ENCODE measurements at regions not wholly inside any gene's neighbourhood (a gene's known extent, or its start where the extent isn't known, plus 50 kb on each side); places are given as distances from the start of the nearest gene placed in this dataset.

- no peaks in the 10 kb centered on the region for H3K4me1 ChIP-seq (ENCODE audit: control insufficient read depth in 2 of 2, insufficient read depth in 2 of 2, low read length in 2 of 2)
- DNase-seq (ENCODE audit: low read depth in 6 of 9, low spot score in 9 of 9): no peak
These were observed 342.6 kb upstream of the KLF12 start for GRCh38 chr13:74476788-74477187.

GRCh38 chr13:74476365-74476764, 342.2 kb upstream of the KLF12 start:
- no peak for DNase-seq (ENCODE audit: low read depth in 6 of 9, low spot score in 9 of 9)
- Histone ChIP-seq H3K36me3 (ENCODE audit: control insufficient read depth in 2 of 2, insufficient read depth in 2 of 2, low read length in 1 of 2) (no peaks in the 10 kb centered on the region), H3K9me3 (ENCODE audit: control insufficient read depth in 2 of 2, insufficient read depth in 1 of 2, low read length in 1 of 2) (no peaks in the 10 kb centered on the region), H3K4me3 (ENCODE audit: low read length in 2 of 2) (no peak overlapping the region), H3K4me1 (ENCODE audit: control insufficient read depth in 2 of 2, insufficient read depth in 2 of 2, low read length in 2 of 2) (no peaks in the 10 kb centered on the region), H3K27me3 (ENCODE audit: control insufficient read depth in 2 of 2, insufficient read depth in 1 of 2, low read length in 1 of 2) (no peaks in the 10 kb centered on the region), H3K27ac (ENCODE audit: low read depth in 1 of 2, low read length in 1 of 2) (no peak overlapping the region)
- WGBS: 75% methylated on average over 1 of the region's 1 CpG

More at GRCh38 chr13:74476788-74477187, 342.6 kb upstream of the KLF12 start:
- H3K9me3 ChIP-seq (ENCODE audit: control insufficient read depth in 2 of 2, insufficient read depth in 1 of 2, low read length in 1 of 2): no peaks in the 10 kb centered on the region
- H3K27me3 ChIP-seq (ENCODE audit: control insufficient read depth in 2 of 2, insufficient read depth in 1 of 2, low read length in 1 of 2): no peaks in the 10 kb centered on the region
- no peak overlapping the region for H3K27ac ChIP-seq (ENCODE audit: low read depth in 1 of 2, low read length in 1 of 2)
- H3K36me3 ChIP-seq (ENCODE audit: control insufficient read depth in 2 of 2, insufficient read depth in 2 of 2, low read length in 1 of 2): no peaks in the 10 kb centered on the region
- H3K4me3 ChIP-seq (ENCODE audit: low read length in 2 of 2): no peak overlapping the region

- DNase-seq (ENCODE audit: low read depth in 6 of 9, low spot score in 9 of 9): no peak
- no peak overlapping the region for H3K27ac ChIP-seq (ENCODE audit: low read depth in 1 of 2, low read length in 1 of 2)
- H3K36me3 ChIP-seq (ENCODE audit: control insufficient read depth in 2 of 2, insufficient read depth in 2 of 2, low read length in 1 of 2): no peaks in the 10 kb centered on the region
- no peak overlapping the region for H3K4me3 ChIP-seq (ENCODE audit: low read length in 2 of 2)
- no peaks in the 10 kb centered on the region for H3K9me3 ChIP-seq (ENCODE audit: control insufficient read depth in 2 of 2, insufficient read depth in 1 of 2, low read length in 1 of 2)
- H3K4me1 ChIP-seq (ENCODE audit: control insufficient read depth in 2 of 2, insufficient read depth in 2 of 2, low read length in 2 of 2): no peaks in the 10 kb centered on the region
- no peaks in the 10 kb centered on the region for H3K27me3 ChIP-seq (ENCODE audit: control insufficient read depth in 2 of 2, insufficient read depth in 1 of 2, low read length in 1 of 2)
These were observed 332.7 kb upstream of the KLF12 start for GRCh38 chr13:74466864-74467263.

- no peaks in the 10 kb centered on the region for H3K9me3 ChIP-seq (ENCODE audit: control insufficient read depth in 2 of 2, insufficient read depth in 1 of 2, low read length in 1 of 2)
- H3K27me3 ChIP-seq (ENCODE audit: control insufficient read depth in 2 of 2, insufficient read depth in 1 of 2, low read length in 1 of 2): no peaks in the 10 kb centered on the region
- H3K4me1 ChIP-seq (ENCODE audit: control insufficient read depth in 2 of 2, insufficient read depth in 2 of 2, low read length in 2 of 2): no peaks in the 10 kb centered on the region
- H3K4me3 ChIP-seq (ENCODE audit: low read length in 2 of 2): no peak overlapping the region
- 91% methylated on average over 2 of the region's 2 CpGs for WGBS
- no peak for DNase-seq (ENCODE audit: low read depth in 6 of 9, low spot score in 9 of 9)
- no peak overlapping the region for H3K27ac ChIP-seq (ENCODE audit: low read depth in 1 of 2, low read length in 1 of 2)
- H3K36me3 ChIP-seq (ENCODE audit: control insufficient read depth in 2 of 2, insufficient read depth in 2 of 2, low read length in 1 of 2): no peaks in the 10 kb centered on the region
These were observed 331.8 kb upstream of the KLF12 start for GRCh38 chr13:74466020-74466419.

- Histone ChIP-seq H3K4me3 (ENCODE audit: low read length in 2 of 2) (no peak overlapping the region), H3K27ac (ENCODE audit: low read depth in 1 of 2, low read length in 1 of 2) (no peak overlapping the region), H3K4me1 (ENCODE audit: control insufficient read depth in 2 of 2, insufficient read depth in 2 of 2, low read length in 2 of 2) (no peaks in the 10 kb centered on the region), H3K36me3 (ENCODE audit: control insufficient read depth in 2 of 2, insufficient read depth in 2 of 2, low read length in 1 of 2) (no peaks in the 10 kb centered on the region), H3K27me3 (ENCODE audit: control insufficient read depth in 2 of 2, insufficient read depth in 1 of 2, low read length in 1 of 2) (no peaks in the 10 kb centered on the region), H3K9me3 (ENCODE audit: control insufficient read depth in 2 of 2, insufficient read depth in 1 of 2, low read length in 1 of 2) (no peaks in the 10 kb centered on the region)
- DNase-seq (ENCODE audit: low read depth in 6 of 9, low spot score in 9 of 9): no peak
- WGBS: 63% methylated on average over 2 of the region's 2 CpGs
These were observed 331.1 kb upstream of the KLF12 start for GRCh38 chr13:74465271-74465670.

- H3K36me3 ChIP-seq (ENCODE audit: control insufficient read depth in 2 of 2, insufficient read depth in 2 of 2, low read length in 1 of 2): no peaks in the 10 kb centered on the region
- H3K27me3 ChIP-seq (ENCODE audit: control insufficient read depth in 2 of 2, insufficient read depth in 1 of 2, low read length in 1 of 2): no peaks in the 10 kb centered on the region
- no peaks in the 10 kb centered on the region for H3K9me3 ChIP-seq (ENCODE audit: control insufficient read depth in 2 of 2, insufficient read depth in 1 of 2, low read length in 1 of 2)
- no peak overlapping the region for H3K4me3 ChIP-seq (ENCODE audit: low read length in 2 of 2)
- H3K27ac ChIP-seq (ENCODE audit: low read depth in 1 of 2, low read length in 1 of 2): no peak overlapping the region
- 92% methylated on average over 3 of the region's 3 CpGs for WGBS
- H3K4me1 ChIP-seq (ENCODE audit: control insufficient read depth in 2 of 2, insufficient read depth in 2 of 2, low read length in 2 of 2): no peaks in the 10 kb centered on the region
- no peak for DNase-seq (ENCODE audit: low read depth in 6 of 9, low spot score in 9 of 9)
These were observed 330.5 kb upstream of the KLF12 start for GRCh38 chr13:74464670-74465069.

- H3K4me3 ChIP-seq (ENCODE audit: low read length in 2 of 2): no peak overlapping the region
- no peaks in the 10 kb centered on the region for H3K9me3 ChIP-seq (ENCODE audit: control insufficient read depth in 2 of 2, insufficient read depth in 1 of 2, low read length in 1 of 2)
- H3K4me1 ChIP-seq (ENCODE audit: control insufficient read depth in 2 of 2, insufficient read depth in 2 of 2, low read length in 2 of 2): no peaks in the 10 kb centered on the region
- no peaks in the 10 kb centered on the region for H3K27me3 ChIP-seq (ENCODE audit: control insufficient read depth in 2 of 2, insufficient read depth in 1 of 2, low read length in 1 of 2)
- DNase-seq (ENCODE audit: low read depth in 6 of 9, low spot score in 9 of 9): no peak
- whole genome bisulfite sequencing: 96% methylated on average over 2 of the region's 2 CpGs
- no peaks in the 10 kb centered on the region for H3K36me3 ChIP-seq (ENCODE audit: control insufficient read depth in 2 of 2, insufficient read depth in 2 of 2, low read length in 1 of 2)
- H3K27ac ChIP-seq (ENCODE audit: low read depth in 1 of 2, low read length in 1 of 2): no peak overlapping the region
These were observed 326.8 kb upstream of the KLF12 start for GRCh38 chr13:74461011-74461410.

GRCh38 chr13:74452881-74453280, 318.7 kb upstream of the KLF12 start:
- Histone ChIP-seq H3K4me1 (ENCODE audit: control insufficient read depth in 2 of 2, insufficient read depth in 2 of 2, low read length in 2 of 2) (no peaks in the 10 kb centered on the region), H3K4me3 (ENCODE audit: low read length in 2 of 2) (no peak overlapping the region), H3K9me3 (ENCODE audit: control insufficient read depth in 2 of 2, insufficient read depth in 1 of 2, low read length in 1 of 2) (no peaks in the 10 kb centered on the region), H3K27me3 (ENCODE audit: control insufficient read depth in 2 of 2, insufficient read depth in 1 of 2, low read length in 1 of 2) (no peaks in the 10 kb centered on the region), H3K36me3 (ENCODE audit: control insufficient read depth in 2 of 2, insufficient read depth in 2 of 2, low read length in 1 of 2) (no peaks in the 10 kb centered on the region), H3K27ac (ENCODE audit: low read depth in 1 of 2, low read length in 1 of 2) (no peak overlapping the region)
- whole genome bisulfite sequencing: 55% methylated on average over 2 of the region's 2 CpGs
- DNase-seq (ENCODE audit: low read depth in 6 of 9, low spot score in 9 of 9): no peak

- DNase-seq (ENCODE audit: low read depth in 6 of 9, low spot score in 9 of 9): no peak
- whole genome bisulfite sequencing: 83% methylated on average over 2 of the region's 2 CpGs
- no peak overlapping the region for H3K27ac ChIP-seq (ENCODE audit: low read depth in 1 of 2, low read length in 1 of 2)
- H3K4me3 ChIP-seq (ENCODE audit: low read length in 2 of 2): no peak overlapping the region
- no peaks in the 10 kb centered on the region for H3K9me3 ChIP-seq (ENCODE audit: control insufficient read depth in 2 of 2, insufficient read depth in 1 of 2, low read length in 1 of 2)
- no peaks in the 10 kb centered on the region for H3K36me3 ChIP-seq (ENCODE audit: control insufficient read depth in 2 of 2, insufficient read depth in 2 of 2, low read length in 1 of 2)
- H3K4me1 ChIP-seq (ENCODE audit: control insufficient read depth in 2 of 2, insufficient read depth in 2 of 2, low read length in 2 of 2): no peaks in the 10 kb centered on the region
- H3K27me3 ChIP-seq (ENCODE audit: control insufficient read depth in 2 of 2, insufficient read depth in 1 of 2, low read length in 1 of 2): no peaks in the 10 kb centered on the region
These were observed 318.0 kb upstream of the KLF12 start for GRCh38 chr13:74452176-74452575.

GRCh38 chr13:74450964-74451363, 316.8 kb upstream of the KLF12 start:
- H3K4me1 ChIP-seq (ENCODE audit: control insufficient read depth in 2 of 2, insufficient read depth in 2 of 2, low read length in 2 of 2): no peaks in the 10 kb centered on the region
- no peak overlapping the region for H3K4me3 ChIP-seq (ENCODE audit: low read length in 2 of 2)
- no peaks in the 10 kb centered on the region for H3K36me3 ChIP-seq (ENCODE audit: control insufficient read depth in 2 of 2, insufficient read depth in 2 of 2, low read length in 1 of 2)
- H3K27me3 ChIP-seq (ENCODE audit: control insufficient read depth in 2 of 2, insufficient read depth in 1 of 2, low read length in 1 of 2): no peaks in the 10 kb centered on the region
- H3K27ac ChIP-seq (ENCODE audit: low read depth in 1 of 2, low read length in 1 of 2): no peak overlapping the region
- no peak for DNase-seq (ENCODE audit: low read depth in 6 of 9, low spot score in 9 of 9)
- 71% methylated on average over 3 of the region's 3 CpGs for WGBS
- H3K9me3 ChIP-seq (ENCODE audit: control insufficient read depth in 2 of 2, insufficient read depth in 1 of 2, low read length in 1 of 2): no peaks in the 10 kb centered on the region

Measured in thymus (tissue), 11 donors.